Caco-2 (cell line): ENCODE measurements at regions not wholly inside any gene's neighbourhood (a gene's known extent, or its start where the extent isn't known, plus 50 kb on each side); places are given as distances from the start of the nearest gene placed in this dataset.

Experiments
- BruUV-seq: library from RNA; stranded (reverse); fragments of 400-500 nt; replicated peaks from 2 replicates; lab custom pipeline; 2021; lab: Mats Ljungman, UMichigan
- CTCF ChIA-PET: fragments of 300-600 bp; sonication (Branson Sonifier 250); formaldehyde crosslinking; loops from one replicate; lab custom pipeline; 2022; ENCODE audit warnings: antibody characterized with exemption; lab: Charles Lee
- POLR2A ChIA-PET: fragments of 300-600 bp; sonication (Branson Sonifier 250); formaldehyde crosslinking; loops from one replicate; lab custom pipeline; 2022; ENCODE audit warnings: antibody characterized with exemption; lab: Charles Lee
- DNase-seq, 2 experiments: peaks; one replicate each; pipeline versions ENCODE4 v3.0.0 to v3.0.0-alpha.2; 2020 to 2022
- H3K27me3 ChIP-seq: replicated peaks from 2 replicates; pipeline ENCODE4 v1.6.0; 2011; ENCODE audit warnings: low read length; ENCODE audit not compliant: control insufficient read depth, insufficient read depth
- H3K36me3 ChIP-seq: 2 replicates; pipeline ENCODE4 v1.5.1; 2011; ENCODE audit warnings: low read length; ENCODE audit not compliant: control insufficient read depth, insufficient read depth
- H3K4me1 ChIP-seq: fragments of 250-450 bp; sonication (Bioruptor Pico); 2 replicates; pipeline ENCODE4 v1.5.1; 2020; ENCODE audit warnings: mild to moderate bottlenecking
- H3K4me3 ChIP-seq: 2 replicates; pipeline ENCODE4 v1.5.1; 2011; ENCODE audit warnings: low read depth, mild to moderate bottlenecking, control low read depth, low read length
- H3K9me3 ChIP-seq: fragments of 250-450 bp; sonication (Bioruptor Pico); 2 replicates; pipeline ENCODE4 v1.5.1; 2020; ENCODE audit warnings: mild to moderate bottlenecking, moderate library complexity
- H3K27ac Mint-ChIP-seq: one replicate; pipeline ENCODE4 v1.8.0; 2022; ENCODE audit warnings: mixed read lengths; ENCODE audit not compliant: unreplicated experiment
- H3K27me3 Mint-ChIP-seq: one replicate; pipeline ENCODE4 v1.8.0; 2022; ENCODE audit warnings: mixed read lengths; ENCODE audit not compliant: insufficient read depth, unreplicated experiment
- H3K36me3 Mint-ChIP-seq: one replicate; pipeline ENCODE4 v1.8.0; 2022; ENCODE audit warnings: mild to moderate bottlenecking, mixed read lengths; ENCODE audit not compliant: insufficient read depth, unreplicated experiment
- H3K4me1 Mint-ChIP-seq: one replicate; pipeline ENCODE4 v1.8.0; 2022; ENCODE audit warnings: low read depth, mixed read lengths; ENCODE audit not compliant: unreplicated experiment
- H3K4me3 Mint-ChIP-seq: one replicate; pipeline ENCODE4 v1.8.0; 2022; ENCODE audit warnings: mild to moderate bottlenecking, moderate library complexity, mixed read lengths; ENCODE audit not compliant: unreplicated experiment
- H3K9me3 Mint-ChIP-seq: one replicate; pipeline ENCODE4 v1.8.0; 2022; ENCODE audit warnings: mixed read lengths; ENCODE audit not compliant: unreplicated experiment
- CTCF ChIP-seq, 2 experiments: fragments of 200-600 bp in 1 of 2; IDR thresholded peaks; 1 replicate in 1 of 2; 2 replicates in 1 of 2; pipeline versions ENCODE4 v1.5.1 to v1.8.0; 2011 to 2022; ENCODE audit warnings: antibody characterized with exemption in 1 of 2, control low read depth in 1 of 2, inconsistent platforms in 1 of 2, low read depth in 1 of 2, low read length in 1 of 2, mild to moderate bottlenecking in 1 of 2, moderate library complexity in 1 of 2; ENCODE audit not compliant: insufficient read depth in 1 of 2, severe bottlenecking in 1 of 2, unreplicated experiment in 1 of 2
- intact Hi-C: fragments of 100-400 bp; cut with micrococcal nuclease; formaldehyde crosslinking; loops from one replicate; pipeline ENCODE4 v1.10.0; 2022; ENCODE audit not compliant: unreplicated experiment

GRCh38 chr1:229047840-229048620 lies 222.9 kb upstream of the RAB4A start:
- ChIA-PET CTCF (no interaction called here), POLR2A (no interaction called here)
- TF ChIP-seq CTCF (IDR thresholded peaks at IDR 0.05; ENCODE audit: insufficient read depth in 1 of 2, low read depth in 1 of 2, low read length in 1 of 2, severe bottlenecking in 1 of 2, unreplicated experiment in 1 of 2): no peak
- Histone ChIP-seq H3K4me3 (no peak overlapping the region), H3K9me3 (no peaks in the 10 kb centered on the region; the same call in 1 of the 2 replicates), H3K27me3 (no peaks in the 10 kb centered on the region), H3K36me3 (no peaks in the 10 kb centered on the region), H3K4me1 (no peaks in the 10 kb centered on the region)
- DNase-seq: no peak
- Mint-ChIP-seq H3K4me3 (no peak overlapping the region), H3K36me3 (no peaks in the 10 kb centered on the region), H3K9me3 (no peaks in the 10 kb centered on the region), H3K27me3 (peaks cover 3% of the 10 kb centered on the region), H3K27ac (no peak overlapping the region), H3K4me1 (no peaks in the 10 kb centered on the region)
- BruUV-seq: no TSS peak
- intact Hi-C loops: no loop called here

GRCh38 chr1:229048896-229049295 lies 222.0 kb upstream of the RAB4A start:
- intact Hi-C loops: no loop called here
- POLR2A ChIA-PET: no interaction called here

GRCh38 chr1:229056046-229056445 lies 214.9 kb upstream of the RAB4A start:
- Histone ChIP-seq H3K9me3 (no peaks in the 10 kb centered on the region), H3K36me3 (no peaks in the 10 kb centered on the region), H3K27me3 (no peaks in the 10 kb centered on the region), H3K4me3 (no peak overlapping the region), H3K4me1 (no peaks in the 10 kb centered on the region)
- no TSS peak for BruUV-seq
- Mint-ChIP-seq H3K27ac (no peak overlapping the region), H3K4me1 (peaks cover 7% of the 10 kb centered on the region), H3K9me3 (no peaks in the 10 kb centered on the region), H3K4me3 (no peak overlapping the region), H3K27me3 (no peaks in the 10 kb centered on the region), H3K36me3 (no peaks in the 10 kb centered on the region)
- intact Hi-C loops: no loop called here
- TF ChIP-seq CTCF (IDR thresholded peaks at IDR 0.05; ENCODE audit: insufficient read depth in 1 of 2, low read depth in 1 of 2, low read length in 1 of 2, severe bottlenecking in 1 of 2, unreplicated experiment in 1 of 2): no peak
- ChIA-PET POLR2A (no interaction called here), CTCF (no interaction called here)
- no peak for DNase-seq

More at GRCh38 chr1:229048896-229049295, 222.0 kb upstream of the RAB4A start:
- no TSS peak for BruUV-seq
- Mint-ChIP-seq H3K36me3 (no peaks in the 10 kb centered on the region), H3K27me3 (no peaks in the 10 kb centered on the region), H3K9me3 (no peaks in the 10 kb centered on the region), H3K27ac (no peak overlapping the region), H3K4me1 (no peaks in the 10 kb centered on the region), H3K4me3 (no peak overlapping the region)
- Histone ChIP-seq H3K4me1 (no peaks in the 10 kb centered on the region), H3K4me3 (no peak overlapping the region), H3K27me3 (no peaks in the 10 kb centered on the region), H3K9me3 (no peaks in the 10 kb centered on the region; the same call in 1 of the 2 replicates), H3K36me3 (no peaks in the 10 kb centered on the region)
- CTCF ChIA-PET: no interaction called here
- no peak for DNase-seq
- no peak for TF ChIP-seq CTCF (IDR thresholded peaks at IDR 0.05; ENCODE audit: insufficient read depth in 1 of 2, low read depth in 1 of 2, low read length in 1 of 2, severe bottlenecking in 1 of 2, unreplicated experiment in 1 of 2)
